HepG2 (cell line): ENCODE measurements at regions not wholly inside any gene's neighbourhood (a gene's known extent, or its start where the extent isn't known, plus 50 kb on each side); places are given as distances from the start of the nearest gene placed in this dataset.

Experiments
- ARNT2 ChIP-seq: sonication (generic); formaldehyde crosslinking; IDR thresholded peaks from 2 replicates; pipeline ENCODE4 v1.8.0; 2022; ENCODE audit warnings: mild to moderate bottlenecking, low read depth, missing genetic modification reagents, moderate library complexity
- ASH2L ChIP-seq: fragments of 300-600, 200-600 bp; sonication (generic); IDR thresholded peaks from 2 replicates; pipeline ENCODE4 v1.7.0; 2017; ENCODE audit warnings: low read depth, mild to moderate bottlenecking, moderate library complexity, mixed read lengths, low read length; ENCODE audit not compliant: insufficient read length
- BRCA1 ChIP-seq: sonication (generic); formaldehyde crosslinking; IDR thresholded peaks from 2 replicates; pipeline ENCODE4 v1.4.0; 2020; ENCODE audit warnings: missing genetic modification reagents
- E2F5 ChIP-seq: sonication (generic); formaldehyde crosslinking; conservative IDR thresholded peaks from 2 replicates; pipeline ENCODE4 v1.4.0; 2020; ENCODE audit warnings: missing genetic modification reagents
- JUNB ChIP-seq: sonication (generic); formaldehyde crosslinking; IDR thresholded peaks from 2 replicates; pipeline ENCODE4 v1.8.0; 2022; ENCODE audit warnings: missing genetic modification reagents, mild to moderate bottlenecking, borderline replicate concordance
- MTA3 ChIP-seq: sonication (generic); formaldehyde crosslinking; IDR thresholded peaks from 2 replicates; pipeline ENCODE4 v1.4.0; 2020; ENCODE audit warnings: missing genetic modification reagents
- MYNN ChIP-seq: sonication (generic); formaldehyde crosslinking; IDR thresholded peaks from 2 replicates; pipeline ENCODE4 v1.4.0; 2020; ENCODE audit warnings: mild to moderate bottlenecking, low read depth, missing genetic modification reagents
- NAIF1 ChIP-seq: sonication (generic); formaldehyde crosslinking; IDR thresholded peaks from 2 replicates; pipeline ENCODE4 v1.5.0; 2020; ENCODE audit warnings: mild to moderate bottlenecking, missing genetic modification reagents, borderline replicate concordance
- ONECUT2 ChIP-seq: sonication (generic); formaldehyde crosslinking; IDR thresholded peaks from 2 replicates; pipeline ENCODE4 v1.4.0; 2020; ENCODE audit warnings: missing genetic modification reagents
- REPIN1 ChIP-seq: sonication (generic); formaldehyde crosslinking; IDR thresholded peaks from 2 replicates; pipeline ENCODE4 v1.8.0; 2022; ENCODE audit warnings: missing genetic modification reagents, low read depth, mild to moderate bottlenecking, borderline replicate concordance
- SALL2 ChIP-seq: sonication (generic); formaldehyde crosslinking; IDR thresholded peaks from 2 replicates; pipeline ENCODE4 v1.8.1; 2023; ENCODE audit warnings: mild to moderate bottlenecking, missing genetic modification reagents, inconsistent platforms
- SPEN ChIP-seq: sonication (generic); formaldehyde crosslinking; IDR thresholded peaks from 2 replicates; pipeline ENCODE4 v1.5.1; 2020; ENCODE audit warnings: low read depth, mild to moderate bottlenecking, missing genetic modification reagents
- TARDBP ChIP-seq: sonication (generic); formaldehyde crosslinking; IDR thresholded peaks from 2 replicates; pipeline ENCODE4 v1.8.0; 2022; ENCODE audit warnings: mild to moderate bottlenecking, missing genetic modification reagents
- U2AF1 ChIP-seq: fragments of 200-400 bp; formaldehyde crosslinking; optimal IDR thresholded peaks from 2 replicates; pipeline ENCODE3; 2017; ENCODE audit warnings: mild to moderate bottlenecking, low read depth, low read length
- ZNF274 ChIP-seq: sonication (generic); formaldehyde crosslinking; IDR thresholded peaks from 2 replicates; pipeline ENCODE4 v1.5.1; 2020; ENCODE audit warnings: mild to moderate bottlenecking, missing genetic modification reagents
- ZNF333 ChIP-seq: sonication (generic); formaldehyde crosslinking; IDR thresholded peaks from 2 replicates; pipeline ENCODE4 v1.4.0; 2020; ENCODE audit warnings: mild to moderate bottlenecking, missing genetic modification reagents, borderline replicate concordance
- ZNF335 ChIP-seq: sonication (generic); formaldehyde crosslinking; IDR thresholded peaks from 2 replicates; pipeline ENCODE4 v1.4.0; 2020; ENCODE audit warnings: missing genetic modification reagents
- ZNF446 ChIP-seq: sonication (generic); formaldehyde crosslinking; IDR thresholded peaks from 2 replicates; pipeline ENCODE4 v1.5.0; 2020; ENCODE audit warnings: mild to moderate bottlenecking, missing genetic modification reagents
- ZNF501 ChIP-seq: sonication (generic); formaldehyde crosslinking; IDR thresholded peaks from 2 replicates; pipeline ENCODE4 v1.5.1; 2020; ENCODE audit warnings: mild to moderate bottlenecking, moderate library complexity, missing genetic modification reagents
- ZNF503 ChIP-seq: sonication (generic); formaldehyde crosslinking; IDR thresholded peaks from 2 replicates; pipeline ENCODE4 v1.4.0; 2020; ENCODE audit warnings: missing genetic modification reagents
- ZNF75D ChIP-seq: sonication (generic); formaldehyde crosslinking; IDR thresholded peaks from 2 replicates; pipeline ENCODE4 v1.8.1; 2023; ENCODE audit warnings: missing genetic modification reagents, mild to moderate bottlenecking, borderline replicate concordance
- ZNF781 ChIP-seq: sonication (generic); formaldehyde crosslinking; IDR thresholded peaks from 2 replicates; pipeline ENCODE4 v1.5.1; 2020; ENCODE audit warnings: borderline replicate concordance, mild to moderate bottlenecking, missing genetic modification reagents; ENCODE audit errors: not compliant biosample characterization
- ZXDC ChIP-seq: sonication (generic); formaldehyde crosslinking; IDR thresholded peaks from 2 replicates; pipeline ENCODE4 v1.5.0; 2020; ENCODE audit warnings: mild to moderate bottlenecking, missing genetic modification reagents
- TF ChIP-seq, protein P1 (sequence below): sonication (generic); formaldehyde crosslinking; IDR thresholded peaks from 2 replicates; pipeline ENCODE4 v1.8.1; 2023; ENCODE audit warnings: mild to moderate bottlenecking, moderate library complexity, missing genetic modification reagents

GRCh38 chr2:20135631-20136050 lies 84.2 kb upstream of the LAPTM4A start (continued):
- TF ChIP-seq ZXDC (CRISPR knock-in tag): no peak
- TF ChIP-seq MTA3 (CRISPR knock-in tag): no peak
- no peak for TF ChIP-seq U2AF1
- TF ChIP-seq TARDBP: 0 out of 2 replicates have a peak, but pooled peaks have one; percentile 16
- 0 out of 2 replicates have a peak, but pooled peaks have one; percentile 33 for TF ChIP-seq ZNF333 (CRISPR knock-in tag)
- TF ChIP-seq ONECUT2: no peak
- no peak for TF ChIP-seq ZNF446 (CRISPR knock-in tag)
- TF ChIP-seq ZNF274: no peak
- TF ChIP-seq MYNN (CRISPR knock-in tag): no peak
- 0 out of 2 replicates have a peak, but pooled peaks have one; percentile 46 for TF ChIP-seq REPIN1 (CRISPR knock-in tag)
- no peak for TF ChIP-seq ASH2L
- TF ChIP-seq ARNT2 (CRISPR knock-in tag): peak; percentile 41; the same call in 1 of the 2 replicates
- TF ChIP-seq ZNF335: no peak
- 0 out of 2 replicates have a peak, but pooled peaks have one; percentile 21 for TF ChIP-seq SPEN (CRISPR knock-in tag)
- no peak; the same call in 1 of the 2 replicates for TF ChIP-seq ZNF501 (CRISPR knock-in tag)
- TF ChIP-seq ZNF781 (CRISPR knock-in tag): no peak
- TF ChIP-seq ZNF503 (CRISPR knock-in tag): no peak
- TF ChIP-seq E2F5 (CRISPR knock-in tag): no peak
- peak; percentile 78; the same call in 1 of the 2 replicates for TF ChIP-seq SALL2
- 0 out of 2 replicates have a peak, but pooled peaks have one; percentile 37 for TF ChIP-seq NAIF1 (CRISPR knock-in tag)
- no peak for TF ChIP-seq JUNB (CRISPR knock-in tag)
- no peak for TF ChIP-seq BRCA1 (CRISPR knock-in tag)
- TF ChIP-seq, protein P1, sequence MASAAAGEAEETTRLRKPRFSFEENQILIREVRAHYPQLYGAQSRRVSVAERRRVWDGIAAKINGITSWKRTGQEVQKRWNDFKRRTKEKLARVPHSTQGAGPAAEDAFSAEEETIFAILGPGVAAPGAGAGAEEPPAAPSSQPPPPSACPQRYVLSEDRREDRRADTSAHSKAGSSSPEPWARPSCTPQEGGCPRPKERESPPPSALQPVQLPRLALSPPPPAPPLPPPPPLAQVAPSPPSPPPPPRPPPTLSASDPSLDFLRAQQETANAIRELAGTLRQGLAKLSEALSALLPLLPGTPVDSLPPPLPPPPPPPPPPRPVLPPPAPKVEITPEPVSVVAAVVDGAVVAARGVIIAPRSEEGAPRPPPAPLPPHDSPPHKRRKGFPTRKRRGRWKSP (CRISPR knock-in tag): peak; percentile 83; the same call in 1 of the 2 replicates
- no peak for TF ChIP-seq ZNF75D (CRISPR knock-in tag)
